ENCODE measurements at regions not wholly inside any gene's neighbourhood (a gene's known extent, or its start where the extent isn't known, plus 50 kb on each side); places are given as distances from the start of the nearest gene placed in this dataset.

- TF ChIP-seq CUX1 (IDR thresholded peaks at IDR 0.05; ENCODE audit: insufficient replicate concordance, low read depth, low read length) = no peak
- no peak for TF ChIP-seq HDGF (IDR thresholded peaks at IDR 0.05)
- TF ChIP-seq NR2C1 (IDR thresholded peaks at IDR 0.05) = no peak
- TF ChIP-seq IKZF1 (conservative IDR thresholded peaks at IDR 0.05) = no peak
- TF ChIP-seq CBX5 (IDR thresholded peaks at IDR 0.05; ENCODE audit: low read depth) = no peak
- no peak for TF ChIP-seq HSF1 (IDR thresholded peaks at IDR 0.05; ENCODE audit: low read depth, low read length)
These were observed 93.1 kb downstream of the C9orf152 start (continued) for GRCh38 chr9:110114859-110115201.

GRCh38 chr9:110115341-110115820 is 92.6 kb downstream of the C9orf152 start:
- Histone ChIP-seq H3K4me1 (ENCODE audit: control insufficient read depth, insufficient read depth, low read length) (peaks cover 11% of the 10 kb centered on the region), H3K4me3 (no peak overlapping the region)
- CTCF ChIA-PET = no interaction called here

More at GRCh38 chr9:110115341-110115820, 92.6 kb downstream of the C9orf152 start:
- ChIA-PET POLR2A (no interaction called here), RAD21 (ENCODE audit: unreplicated experiment) (interaction anchor here (1.9 kb wide), 1 partner anchor 14 kb away, joined by 6 read pairs; no protein-coding TSS in a partner anchor), SMC1A (ENCODE audit: uncharacterized antibody, unreplicated experiment) (interaction anchor here (1.7 kb wide), 1 partner anchor 30 kb away, joined by 4 read pairs; no protein-coding TSS in a partner anchor)
- TF ChIP-seq CBFB (IDR thresholded peaks at IDR 0.05; ENCODE audit: low read depth) = no peak
- TF ChIP-seq CHD4 (IDR thresholded peaks at IDR 0.05) = no peak
- no peak for TF ChIP-seq TARDBP (IDR thresholded peaks at IDR 0.05; ENCODE audit: borderline replicate concordance)
- no peak for TF ChIP-seq GABPA (IDR thresholded peaks at IDR 0.05; ENCODE audit: low read depth)
- H2AFZ ChIP-seq (ENCODE audit: control insufficient read depth, low read depth, low read length) = no peak overlapping the region
- no peak overlapping the region for H3K4me2 ChIP-seq (ENCODE audit: control insufficient read depth, insufficient read depth)
- H3K79me2 ChIP-seq (ENCODE audit: control insufficient read depth, insufficient read depth, low read length) = peaks cover 65% of the 10 kb centered on the region
- H3K9me3 ChIP-seq (replicated peaks; ENCODE audit: control insufficient read depth, insufficient read depth, low read length) = no peaks in the 10 kb centered on the region
- no peak overlapping the region for H3K9ac ChIP-seq (ENCODE audit: control insufficient read depth, insufficient read depth, low read length)
- H3K36me3 ChIP-seq (ENCODE audit: control insufficient read depth in 2 of 2, insufficient read depth in 2 of 2, low read length in 1 of 2) = peaks cover 10 to 26% of the 10 kb centered on the region in 2 experiments
- peaks cover 7% of the 10 kb centered on the region for H4K20me1 ChIP-seq (ENCODE audit: control insufficient read depth, insufficient read depth)
- no peak overlapping the region for H3K27ac ChIP-seq (ENCODE audit: control insufficient read depth, insufficient read depth)
- intact Hi-C loops (cut with micrococcal nuclease; ENCODE audit: unreplicated experiment) (no loop called here), in situ Hi-C loops (cut with MboI) (no loop called here)
- H3K27me3 ChIP-seq (replicated peaks in 1 of 2; ENCODE audit: control insufficient read depth in 2 of 2, insufficient read depth in 2 of 2, low read length in 1 of 2) = no peaks in the 10 kb centered on the region
- FAIRE-seq = no peak
- 88% methylated on average over 7 of the region's 7 CpGs for WGBS (ENCODE audit: insufficient coverage, insufficient replicate concordance, low lambda C conversion rate, missing lambda C conversion rate)
- ATAC-seq = no peak
- BruUV-seq (replicated peaks) = no TSS peak
- DNase-seq (ENCODE audit: low read depth, low spot score) = no peak
